ENCODE measurements at regions not wholly inside any gene's neighbourhood (a gene's known extent, or its start where the extent isn't known, plus 50 kb on each side); places are given as distances from the start of the nearest gene placed in this dataset.

- Mint-ChIP-seq H3K4me3 (no peak overlapping the region), H3K27ac (no peak overlapping the region), H3K36me3 (no peaks in the 10 kb centered on the region), H3K4me1 (peaks cover 16% of the 10 kb centered on the region), H3K27me3 (ENCODE audit: low read depth) (no peaks in the 10 kb centered on the region), H3K9me3 (no peaks in the 10 kb centered on the region)
- TF ChIP-seq CTCF (IDR thresholded peaks at IDR 0.05; ENCODE audit: unreplicated experiment): no peak
- DNase-seq (ENCODE audit: low spot score in 2 of 2, unreplicated experiment in 2 of 2): no peak
Observed at GRCh38 chr3:90087703-90088102, 980.3 kb downstream of the EPHA3 start.

GRCh38 chr3:90091549-90091948 is 984.1 kb downstream of the EPHA3 start:
- Mint-ChIP-seq H3K27me3 (ENCODE audit: low read depth) (no peaks in the 10 kb centered on the region), H3K4me3 (no peak overlapping the region), H3K9me3 (no peaks in the 10 kb centered on the region), H3K4me1 (peaks cover 22% of the 10 kb centered on the region), H3K36me3 (no peaks in the 10 kb centered on the region), H3K27ac (no peak overlapping the region)
- DNase-seq (ENCODE audit: low spot score in 2 of 2, unreplicated experiment in 2 of 2): no peak
- TF ChIP-seq CTCF (IDR thresholded peaks at IDR 0.05; ENCODE audit: unreplicated experiment): peak; percentile 63

- Mint-ChIP-seq H3K36me3 (no peaks in the 10 kb centered on the region), H3K4me1 (peaks cover 22% of the 10 kb centered on the region), H3K9me3 (peaks cover 3% of the 10 kb centered on the region), H3K27ac (no peak overlapping the region), H3K27me3 (ENCODE audit: low read depth) (no peaks in the 10 kb centered on the region), H3K4me3 (no peak overlapping the region)
- DNase-seq (ENCODE audit: low spot score in 2 of 2, unreplicated experiment in 2 of 2): no peak
- peak; percentile 33 for TF ChIP-seq CTCF (IDR thresholded peaks at IDR 0.05; ENCODE audit: unreplicated experiment)
Observed at GRCh38 chr3:90092994-90093393, 985.6 kb downstream of the EPHA3 start.

- peaks cover 11% of the 10 kb centered on the region for H3K4me1 Mint-ChIP-seq
- TF ChIP-seq CTCF (IDR thresholded peaks at IDR 0.05; ENCODE audit: unreplicated experiment): no peak
- H3K9me3 Mint-ChIP-seq: peaks cover 3% of the 10 kb centered on the region
- H3K27me3 Mint-ChIP-seq (ENCODE audit: low read depth): peaks cover 2% of the 10 kb centered on the region
- DNase-seq (ENCODE audit: low spot score in 2 of 2, unreplicated experiment in 2 of 2): no peak
- no peaks in the 10 kb centered on the region for H3K36me3 Mint-ChIP-seq
- H3K27ac Mint-ChIP-seq: no peak overlapping the region
- no peak overlapping the region for H3K4me3 Mint-ChIP-seq
Observed at GRCh38 chr3:90095811-90096210, 988.4 kb downstream of the EPHA3 start.

GRCh38 chr3:90099493-90099892 is 992.1 kb downstream of the EPHA3 start:
- H3K9me3 Mint-ChIP-seq: peaks cover 3% of the 10 kb centered on the region
- H3K36me3 Mint-ChIP-seq: no peaks in the 10 kb centered on the region
- TF ChIP-seq CTCF (IDR thresholded peaks at IDR 0.05; ENCODE audit: unreplicated experiment): no peak
- H3K27me3 Mint-ChIP-seq (ENCODE audit: low read depth): peaks cover 2% of the 10 kb centered on the region
- no peak overlapping the region for H3K27ac Mint-ChIP-seq
- H3K4me3 Mint-ChIP-seq: no peak overlapping the region
- DNase-seq (ENCODE audit: low spot score in 2 of 2, unreplicated experiment in 2 of 2): no peak
- H3K4me1 Mint-ChIP-seq: peaks cover 5% of the 10 kb centered on the region

- H3K4me1 Mint-ChIP-seq: no peaks in the 10 kb centered on the region
- no peak overlapping the region for H3K4me3 Mint-ChIP-seq
- TF ChIP-seq CTCF (IDR thresholded peaks at IDR 0.05; ENCODE audit: unreplicated experiment): no peak
- peaks cover 2% of the 10 kb centered on the region for H3K27me3 Mint-ChIP-seq (ENCODE audit: low read depth)
- DNase-seq (ENCODE audit: low spot score in 2 of 2, unreplicated experiment in 2 of 2): no peak
- peaks cover 14% of the 10 kb centered on the region for H3K9me3 Mint-ChIP-seq
- H3K36me3 Mint-ChIP-seq: no peaks in the 10 kb centered on the region
- H3K27ac Mint-ChIP-seq: no peak overlapping the region
Observed at GRCh38 chr3:90102146-90102545, 994.7 kb downstream of the EPHA3 start.
